ENCODE measurements at regions not wholly inside any gene's neighbourhood (a gene's known extent, or its start where the extent isn't known, plus 50 kb on each side); places are given as distances from the start of the nearest gene placed in this dataset.

- Histone ChIP-seq H3K4me3 (no peak overlapping the region), H3K4me1 (replicated peaks in 1 of 2; ENCODE audit: control insufficient read depth in 2 of 2, insufficient read depth in 2 of 2, low read length in 2 of 2) (no peaks in the 10 kb centered on the region), H3K4me2 (ENCODE audit: insufficient read depth, low read length) (no peak overlapping the region), H3K79me2 (ENCODE audit: control insufficient read depth, insufficient read depth, low read length) (no peaks in the 10 kb centered on the region), H2AFZ (ENCODE audit: low read depth, low read length) (no peak overlapping the region), H3K9me1 (ENCODE audit: control insufficient read depth, insufficient read depth, low read length) (no peaks in the 10 kb centered on the region), H3K9ac (ENCODE audit: insufficient read depth in 1 of 2, low read depth in 2 of 2, low read length in 2 of 2) (no peak overlapping the region), H4K20me1 (replicated peaks; ENCODE audit: control insufficient read depth, insufficient read depth, low read length) (no peaks in the 10 kb centered on the region), H3K27ac (ENCODE audit: extremely low read depth, low read depth, low read length) (no peak overlapping the region), H3K36me3 (ENCODE audit: control insufficient read depth, insufficient read depth, low read length) (no peaks in the 10 kb centered on the region), H3K9me3 (replicated peaks; ENCODE audit: control insufficient read depth, insufficient read depth, low read depth, low read length) (no peaks in the 10 kb centered on the region), H3K27me3 (ENCODE audit: control insufficient read depth in 2 of 2, insufficient read depth in 2 of 2, low read length in 2 of 2) (no peaks in the 10 kb centered on the region)
- no TSS peak for BruUV-seq (replicated peaks)
- ATAC-seq (no peak), FAIRE-seq (no peak), DNase-seq (ENCODE audit: extremely low read depth in 1 of 4, low spot score in 3 of 4) (no peak)
- TF ChIP-seq ETV1 (tag; conservative IDR thresholded peaks at IDR 0.05; ENCODE audit: low read depth) (no peak), ZBTB7A (IDR thresholded peaks at IDR 0.05; ENCODE audit: borderline replicate concordance, control insufficient read depth, low read depth, low read length) (no peak), HIVEP1 (CRISPR knock-in tag; IDR thresholded peaks at IDR 0.05) (no peak), PHF21A (IDR thresholded peaks at IDR 0.05; ENCODE audit: borderline replicate concordance, low read depth) (no peak), LARP7 (IDR thresholded peaks at IDR 0.05) (no peak), PHF8 (IDR thresholded peaks at IDR 0.05; ENCODE audit: borderline replicate concordance, low read length) (no peak)
- ChIA-PET POLR2A (no interaction called here), CTCF (ENCODE audit: low intra/inter-chr PET ratio) (no interaction called here)
- WGBS (ENCODE audit: insufficient coverage, low coverage, missing lambda C conversion rate) = 0% methylated on average over 2 of the region's 2 CpGs
- intact Hi-C loops (cut with micrococcal nuclease) = no loop called here
- in situ Hi-C loops (cut with MboI) = no loop called here
Measured at GRCh38 chr10:26358071-26358470, 80.1 kb upstream of the APBB1IP start.

- no peaks in the 10 kb centered on the region for H3K36me3 ChIP-seq (ENCODE audit: control insufficient read depth, insufficient read depth, low read length)
- intact Hi-C loops (cut with micrococcal nuclease) = no loop called here
- TF ChIP-seq SLC30A9 (CRISPR knock-in tag; IDR thresholded peaks at IDR 0.05) = no peak
- TF ChIP-seq GATAD2A (IDR thresholded peaks at IDR 0.05) = no peak
- no peak for TF ChIP-seq HLTF (IDR thresholded peaks at IDR 0.05)
- no peak for TF ChIP-seq HNRNPH1 (optimal IDR thresholded peaks at IDR 0.05; ENCODE audit: low read depth, low read length)
- no peak for TF ChIP-seq NFIX (CRISPR knock-in tag; IDR thresholded peaks at IDR 0.05; ENCODE audit: low read depth)
- TF ChIP-seq ZNF184 (CRISPR knock-in tag; IDR thresholded peaks at IDR 0.05) = no peak
- no peak for TF ChIP-seq MLX (CRISPR knock-in tag; conservative IDR thresholded peaks at IDR 0.05)
- no peak for TF ChIP-seq MIER1 (IDR thresholded peaks at IDR 0.05; ENCODE audit: low read depth)
- TF ChIP-seq YY1 (IDR thresholded peaks at IDR 0.05; ENCODE audit: borderline replicate concordance in 1 of 3, control insufficient read depth in 1 of 3, extremely low read depth in 1 of 3, insufficient read depth in 3 of 3, insufficient read length in 1 of 3, insufficient replicate concordance in 2 of 3, low read depth in 1 of 3, low read length in 2 of 3) = no peak
- TF ChIP-seq BRD4 (IDR thresholded peaks at IDR 0.05) = no peak
- TF ChIP-seq HDAC6 (IDR thresholded peaks at IDR 0.05; ENCODE audit: low read depth, low read length) = no peak
- TF ChIP-seq NR1H2 (CRISPR knock-in tag; IDR thresholded peaks at IDR 0.05) = no peak
- no peak for TF ChIP-seq TRIM28 (IDR thresholded peaks at IDR 0.05)
- no peak for TF ChIP-seq FOXP1 (CRISPR knock-in tag; IDR thresholded peaks at IDR 0.05)
- TF ChIP-seq ZSCAN29 (IDR thresholded peaks at IDR 0.05) = no peak
Measured at GRCh38 chr10:26359670-26360069, 78.5 kb upstream of the APBB1IP start.

More at GRCh38 chr10:26359670-26360069, 78.5 kb upstream of the APBB1IP start:
- 0% methylated on average over 1 of the region's 1 CpG for WGBS (ENCODE audit: insufficient coverage, low coverage, missing lambda C conversion rate)
- no peak for DNase-seq (ENCODE audit: extremely low read depth in 1 of 4, low spot score in 3 of 4)
- no TSS peak for BruUV-seq (replicated peaks)
- H3K27me3 ChIP-seq (ENCODE audit: control insufficient read depth in 2 of 2, insufficient read depth in 2 of 2, low read length in 2 of 2) = no peaks in the 10 kb centered on the region
- H3K9ac ChIP-seq (ENCODE audit: insufficient read depth in 1 of 2, low read depth in 2 of 2, low read length in 2 of 2) = no peak overlapping the region
- FAIRE-seq = no peak
- H3K4me2 ChIP-seq (ENCODE audit: insufficient read depth, low read length) = no peak overlapping the region
- no peak for ATAC-seq
- H3K79me2 ChIP-seq (ENCODE audit: control insufficient read depth, insufficient read depth, low read length) = no peaks in the 10 kb centered on the region
- no peak overlapping the region for H3K4me3 ChIP-seq
- no peak overlapping the region for H3K27ac ChIP-seq (ENCODE audit: extremely low read depth, low read depth, low read length)
- H3K9me1 ChIP-seq (ENCODE audit: control insufficient read depth, insufficient read depth, low read length) = no peaks in the 10 kb centered on the region
- no peaks in the 10 kb centered on the region for H3K9me3 ChIP-seq (replicated peaks; ENCODE audit: control insufficient read depth, insufficient read depth, low read depth, low read length)
- in situ Hi-C loops (cut with MboI) = no loop called here
- CTCF ChIA-PET (ENCODE audit: low intra/inter-chr PET ratio) = no interaction called here
- POLR2A ChIA-PET = no interaction called here
- no peaks in the 10 kb centered on the region for H4K20me1 ChIP-seq (replicated peaks; ENCODE audit: control insufficient read depth, insufficient read depth, low read length)
- H2AFZ ChIP-seq (ENCODE audit: low read depth, low read length) = no peak overlapping the region
- no peaks in the 10 kb centered on the region for H3K4me1 ChIP-seq (replicated peaks in 1 of 2; ENCODE audit: control insufficient read depth in 2 of 2, insufficient read depth in 2 of 2, low read length in 2 of 2)

Data from K562 (cell line).